ENCODE measurements at regions not wholly inside any gene's neighbourhood (a gene's known extent, or its start where the extent isn't known, plus 50 kb on each side); places are given as distances from the start of the nearest gene placed in this dataset.

DNA sequence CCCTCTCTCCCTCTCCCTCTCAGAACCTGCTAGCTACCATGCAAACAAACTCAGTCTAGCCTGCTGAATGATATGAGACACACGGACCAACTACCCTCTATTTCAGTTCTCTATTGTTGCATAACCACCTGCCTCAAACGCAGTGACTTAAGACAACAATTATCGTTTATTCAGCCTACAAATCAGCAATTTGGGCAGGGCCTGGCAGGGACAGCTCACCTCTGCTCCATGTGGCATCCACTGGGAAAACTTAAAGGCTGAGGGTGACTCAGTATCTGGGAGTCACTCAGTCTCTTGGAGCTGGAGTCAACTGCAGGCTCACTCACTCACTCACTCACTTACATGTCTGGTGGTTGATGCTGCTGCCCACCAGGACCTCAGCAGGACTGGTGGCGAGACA lies 121.3 kb downstream of the SEC16B start:
- no peak for DNase-seq

DNA sequence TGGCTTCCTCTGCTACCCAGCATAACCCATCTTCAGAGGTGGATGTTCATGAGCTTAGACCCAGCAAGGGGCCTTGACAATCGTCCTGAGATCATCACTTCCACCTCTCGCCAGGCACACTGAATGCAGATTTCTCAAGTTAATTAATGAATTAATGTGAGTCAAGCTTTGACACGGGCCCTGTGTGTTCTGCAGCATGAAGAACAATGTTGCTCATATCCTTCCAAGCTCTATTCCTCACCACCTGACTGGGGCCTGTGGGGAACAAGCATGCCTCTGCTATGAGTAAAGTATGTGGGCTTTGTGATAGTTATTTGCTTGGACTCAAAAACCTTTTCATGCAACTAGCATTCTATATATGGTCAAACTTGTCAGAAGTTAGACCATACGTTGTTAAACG lies 122.0 kb downstream of the SEC16B start:
- no peak for DNase-seq

DNA sequence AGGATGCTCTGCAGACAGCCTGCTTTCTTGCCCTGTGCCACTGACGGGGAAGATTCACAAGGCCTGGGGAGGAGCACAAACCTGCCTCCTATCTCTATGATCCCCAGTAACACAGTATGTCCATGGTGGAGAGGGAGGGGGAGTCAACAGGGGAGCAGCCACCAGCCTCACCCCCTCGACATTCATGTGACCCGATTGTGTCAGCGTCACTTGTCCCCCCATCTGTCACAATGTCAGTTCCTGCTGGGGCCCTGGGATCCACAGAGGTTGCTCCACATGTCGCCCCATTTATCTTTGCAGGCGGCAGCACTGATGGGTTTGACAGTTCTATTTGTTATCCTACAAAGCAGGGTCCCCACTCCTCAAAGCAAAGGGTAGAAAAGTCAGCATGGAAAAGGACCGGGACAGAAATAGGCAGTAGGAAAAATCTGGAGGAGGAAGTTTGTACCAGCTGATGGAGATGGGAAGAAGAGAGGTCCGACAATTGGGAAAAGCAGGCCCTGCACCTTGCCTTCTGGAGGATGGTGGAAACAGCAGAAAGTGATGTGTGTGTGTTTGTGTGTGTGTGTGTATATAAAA lies 130.9 kb downstream of the SEC16B start:
- no peak for DNase-seq

DNA sequence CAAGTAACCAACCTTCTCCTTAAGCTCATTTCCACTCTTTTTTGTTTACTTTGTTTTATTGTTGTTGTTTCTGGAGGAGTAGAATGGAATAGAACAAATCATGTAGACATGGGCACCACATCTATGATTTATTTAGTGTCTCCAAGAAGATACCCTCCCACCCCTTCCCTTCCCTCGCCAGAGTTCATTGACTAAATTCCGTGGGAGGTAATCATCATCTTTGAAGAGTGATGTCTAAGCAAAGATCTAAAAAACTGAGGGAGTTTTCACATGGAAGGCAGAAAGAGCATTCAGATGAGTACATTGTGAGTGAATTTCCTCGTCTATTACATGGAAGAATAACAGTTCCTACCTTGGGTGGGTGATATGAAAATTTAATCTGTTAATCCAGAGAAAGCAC lies 136.2 kb downstream of the SEC16B start:
- DNase-seq, result no peak

DNA sequence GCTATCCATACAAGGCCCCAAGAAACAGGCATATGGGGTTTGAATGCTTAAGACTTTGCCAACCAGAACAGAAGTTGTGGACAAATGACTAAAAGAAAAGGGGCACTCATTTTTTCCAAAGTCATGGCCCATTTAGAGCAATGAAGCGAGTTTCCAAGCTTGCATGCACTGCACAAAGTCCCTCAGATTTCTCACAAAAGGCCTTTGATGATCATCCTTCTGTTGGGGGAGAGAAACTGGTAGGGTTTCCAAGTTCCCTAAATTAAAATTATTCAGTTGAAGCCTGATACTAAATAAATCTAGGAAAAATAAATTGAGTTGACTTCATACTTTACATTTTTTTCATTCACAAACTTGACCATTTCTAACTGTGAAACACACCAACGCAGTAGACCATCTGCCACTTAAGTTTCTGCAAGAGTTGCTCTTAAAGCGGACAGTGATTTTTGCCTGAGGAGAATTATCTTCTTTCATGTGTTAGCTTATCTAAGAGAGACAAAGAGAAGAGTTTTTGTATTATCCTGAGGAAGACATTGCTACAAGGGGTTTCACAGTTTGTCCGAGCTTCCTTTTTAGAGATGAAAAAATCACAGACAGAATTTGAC lies 139.2 kb downstream of the SEC16B start:
- DNase-seq, result peak in 3 of 56 donors; percentile 9 to 22 (median 12)

DNA sequence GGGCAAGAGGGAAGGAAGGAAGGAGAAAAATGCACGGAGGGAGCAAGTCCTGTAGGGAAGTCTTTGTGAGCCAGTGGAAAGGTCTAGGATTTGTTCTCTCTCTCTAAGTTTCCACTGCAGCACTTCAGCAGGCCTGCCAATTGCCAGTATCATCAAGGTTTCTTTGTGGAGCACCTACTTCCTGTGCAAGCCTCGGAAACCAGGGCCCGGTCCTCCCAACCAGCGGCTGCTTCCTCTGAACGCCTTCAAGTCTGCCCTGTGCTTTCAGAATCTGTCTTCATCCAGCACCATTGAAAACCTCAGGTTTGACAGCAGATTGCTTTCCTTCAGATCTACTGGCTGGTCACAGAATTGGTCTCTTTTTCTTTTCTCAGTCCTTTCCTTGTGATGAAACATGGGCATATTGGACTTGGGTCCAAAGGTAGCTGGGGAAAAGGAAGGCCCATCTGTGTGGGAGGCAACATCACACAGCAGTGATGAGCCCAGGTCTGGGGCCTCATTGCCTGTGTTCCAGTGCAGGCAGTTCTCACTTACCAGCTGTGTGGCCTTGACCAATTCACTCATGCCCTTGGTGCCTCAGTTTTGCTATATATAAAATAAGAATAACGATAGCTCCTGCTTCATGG lies 144.5 kb downstream of the SEC16B start:
- DNase-seq, result no peak

DNA sequence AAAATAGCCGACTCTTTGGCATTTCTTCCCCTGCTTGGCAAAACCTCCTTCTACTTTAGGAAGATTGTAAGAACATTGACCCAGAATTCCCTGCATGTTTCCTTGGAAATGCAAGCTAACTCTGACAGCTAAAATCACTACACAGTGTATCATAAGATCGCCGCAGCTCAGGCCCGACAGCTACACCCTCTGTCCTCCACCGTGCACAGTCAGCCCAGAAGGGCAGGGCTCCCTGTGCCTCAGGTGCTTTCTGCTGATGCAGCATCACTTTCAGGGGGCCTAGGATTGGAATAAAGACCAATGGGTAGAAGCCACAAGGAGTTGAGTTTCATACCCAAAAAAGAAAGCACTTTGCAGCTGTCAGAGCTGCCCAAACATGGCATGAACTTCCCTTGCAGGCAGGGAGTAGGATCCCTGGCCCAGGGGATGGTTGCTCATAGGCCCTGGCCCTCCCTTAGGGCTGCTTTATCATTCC lies 145.3 kb downstream of the SEC16B start:
- peak in 2 of 56 donors; percentile 7 to 13 for DNase-seq

DNA sequence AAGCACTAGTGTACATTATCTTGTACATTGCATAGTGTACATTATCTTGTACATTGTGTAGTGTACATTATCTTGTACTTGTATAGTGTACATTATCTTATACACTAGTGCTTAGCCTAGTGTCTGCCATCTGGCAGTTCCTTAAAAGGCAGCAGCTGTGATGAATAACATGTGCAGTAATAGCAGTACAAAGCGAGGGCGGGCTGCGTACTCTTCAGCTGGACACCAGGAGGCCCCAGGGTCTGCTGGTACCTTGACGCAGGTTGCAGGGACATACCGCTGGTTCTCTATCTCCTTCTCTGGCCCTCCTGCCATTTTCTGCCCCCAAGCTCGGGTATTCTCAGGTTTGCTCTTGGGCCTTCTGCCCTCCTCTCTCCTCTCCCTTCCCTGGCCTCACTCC lies 149.6 kb downstream of the SEC16B start:
- peak in 1 of 56 donors; percentile 7 for DNase-seq

DNA sequence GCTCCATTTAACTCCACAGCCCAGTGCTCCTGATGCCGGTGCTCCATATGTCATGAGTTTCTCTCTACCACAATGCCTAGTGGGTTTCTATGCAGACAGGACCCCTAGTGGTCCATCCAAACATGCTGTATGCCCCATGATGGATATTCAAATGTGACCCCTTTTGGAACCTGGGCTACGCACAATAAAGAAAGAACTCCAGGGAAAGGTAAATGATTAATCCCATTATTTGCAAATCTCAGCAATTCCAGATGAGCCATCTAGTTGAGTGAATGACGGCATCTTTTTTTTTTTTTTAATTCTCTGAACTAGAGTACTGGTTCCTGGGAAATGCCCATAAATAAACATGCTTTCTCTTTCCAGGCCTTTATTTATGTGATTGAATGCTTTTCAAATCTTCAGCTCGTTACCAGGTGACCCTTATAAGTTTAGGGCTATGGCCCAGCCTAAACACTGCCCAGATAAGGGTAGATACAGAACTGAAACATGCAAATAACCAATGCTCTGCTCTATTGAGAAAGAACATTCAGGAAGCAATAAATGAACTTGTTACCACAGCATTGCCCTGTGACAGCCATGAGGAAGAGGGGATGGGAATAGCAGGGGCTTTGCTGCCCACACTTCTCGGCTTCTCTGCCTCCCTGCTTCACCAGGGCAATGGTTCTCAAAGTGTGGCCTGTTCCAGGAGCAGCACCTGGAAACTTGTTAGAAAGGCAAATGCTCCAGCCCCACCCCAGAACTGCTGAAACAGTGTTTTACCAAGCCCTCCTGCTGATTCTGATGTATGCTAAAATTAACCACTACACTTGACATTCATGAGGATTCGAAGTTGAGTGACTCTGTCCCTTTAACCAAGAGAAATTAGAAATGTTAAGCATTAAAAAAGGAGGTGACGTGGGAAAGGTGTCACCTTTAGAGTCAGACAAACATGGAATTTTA lies 151.7 kb downstream of the SEC16B start:
- no peak for DNase-seq

DNA sequence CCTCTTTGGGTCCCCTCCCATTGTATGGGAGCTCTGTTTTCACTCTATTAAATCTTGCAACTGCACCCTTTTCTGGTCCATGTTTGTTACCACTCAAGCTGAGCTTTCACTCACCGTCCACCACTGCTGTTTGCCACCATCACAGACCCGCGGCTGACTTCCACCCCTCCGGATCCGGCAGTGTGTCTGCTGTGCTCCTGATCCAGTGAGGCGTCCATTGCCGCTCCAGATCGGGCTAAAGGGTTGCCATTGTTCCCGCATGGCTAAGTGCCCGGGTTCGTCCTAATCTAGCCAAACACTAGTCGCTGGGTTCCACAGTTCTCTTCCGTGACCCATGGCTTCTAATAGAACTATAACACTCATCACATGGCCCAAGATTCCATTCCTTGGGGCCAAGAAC lies 157.2 kb downstream of the SEC16B start:
- DNase-seq, result no peak

DNA sequence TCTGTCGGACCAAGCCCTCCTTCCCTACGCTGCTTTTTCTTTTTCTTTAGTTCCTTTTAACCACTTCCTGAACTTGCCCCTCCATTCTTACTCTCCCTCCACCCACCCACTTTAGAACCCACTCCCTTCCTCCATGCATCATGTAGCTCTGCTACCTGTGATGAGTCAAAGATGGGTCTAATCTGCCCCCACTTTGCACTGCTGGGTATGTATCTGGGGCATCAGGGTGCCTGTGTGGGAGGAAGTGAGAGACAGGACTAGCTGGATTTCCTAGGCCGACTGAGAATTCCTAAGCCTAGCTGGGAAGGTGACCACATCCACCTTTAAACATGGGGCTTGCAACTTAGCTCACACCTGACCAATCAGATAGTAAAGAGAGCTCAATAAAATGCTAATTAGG lies 157.7 kb downstream of the SEC16B start:
- DNase-seq, result no peak

DNA sequence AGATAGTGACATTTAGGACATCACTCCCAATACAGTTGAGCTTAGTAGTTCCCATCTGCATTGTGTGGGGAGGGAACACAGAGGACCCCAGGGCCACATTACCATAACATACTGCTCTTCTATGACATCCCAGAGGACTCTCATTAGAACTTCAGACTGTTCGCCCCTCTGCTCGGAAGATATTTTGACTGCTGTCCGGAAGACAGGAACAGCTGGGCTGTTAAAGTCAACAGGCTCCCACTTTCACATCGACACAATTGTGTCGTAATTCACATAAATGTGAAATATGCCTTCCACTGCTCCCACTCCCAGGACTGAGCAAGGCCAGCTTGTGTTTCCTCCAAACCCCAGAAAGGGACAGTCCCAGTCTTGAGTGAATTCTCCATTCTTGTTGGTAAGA lies 158.4 kb downstream of the SEC16B start:
- no peak for DNase-seq

DNA sequence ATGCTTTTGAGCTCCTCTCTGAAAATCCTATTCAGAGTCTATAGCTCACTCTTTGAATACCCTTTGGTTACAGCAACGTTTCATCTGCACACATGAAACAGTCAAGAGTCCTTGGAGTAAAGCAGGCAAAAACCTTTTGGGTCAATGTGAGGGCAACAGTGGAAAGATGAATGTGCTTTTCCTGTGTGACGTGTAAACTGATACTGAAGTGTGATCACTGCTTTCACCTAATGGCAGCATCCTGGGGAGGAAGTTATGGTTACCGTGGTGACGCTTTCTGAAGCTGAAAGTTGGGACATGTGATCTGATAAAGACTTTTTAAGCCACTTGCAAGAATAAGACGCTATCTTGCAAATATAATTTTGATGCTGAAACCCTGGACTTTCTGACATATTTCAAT lies 160.0 kb downstream of the SEC16B start:
- DNase-seq, result no peak

DNA sequence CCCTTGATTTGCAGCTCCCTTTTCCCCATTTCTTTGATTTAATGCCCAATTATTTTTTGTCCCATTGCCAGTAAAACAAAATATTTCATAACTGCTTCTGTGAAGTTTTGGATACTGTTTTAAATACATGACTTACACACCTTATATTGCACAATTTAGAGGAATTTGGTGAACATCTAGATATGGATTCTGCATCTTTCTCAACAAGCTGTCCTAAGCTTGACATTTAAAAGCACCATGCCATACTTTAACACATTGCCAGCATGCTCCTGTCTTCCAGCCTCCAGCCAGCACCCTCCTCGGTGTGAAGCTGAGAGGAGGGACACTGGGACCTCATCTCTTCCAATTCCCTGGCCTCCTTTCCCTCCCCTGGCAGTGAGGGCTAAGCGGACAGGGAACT lies 167.6 kb downstream of the SEC16B start:
- no peak for DNase-seq

DNA sequence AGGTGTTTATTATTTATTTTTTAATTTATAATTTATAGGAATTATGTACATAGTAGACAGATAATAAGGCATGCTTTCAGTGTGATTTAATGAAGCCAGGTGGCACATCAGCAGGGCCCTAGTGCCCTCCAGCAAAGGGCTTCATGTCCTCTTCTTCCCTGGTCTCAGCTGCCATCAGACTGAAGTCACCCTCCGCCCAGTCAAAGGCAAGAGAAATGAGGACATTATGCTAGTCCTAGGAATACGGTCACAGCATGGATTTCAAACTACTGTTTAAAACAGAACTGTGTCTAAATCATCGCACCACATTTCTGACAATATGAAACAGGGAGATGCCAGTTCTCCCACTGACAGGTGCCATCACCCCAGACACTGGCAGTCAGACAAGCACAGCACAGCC lies 168.1 kb downstream of the SEC16B start:
- no peak for DNase-seq

DNA sequence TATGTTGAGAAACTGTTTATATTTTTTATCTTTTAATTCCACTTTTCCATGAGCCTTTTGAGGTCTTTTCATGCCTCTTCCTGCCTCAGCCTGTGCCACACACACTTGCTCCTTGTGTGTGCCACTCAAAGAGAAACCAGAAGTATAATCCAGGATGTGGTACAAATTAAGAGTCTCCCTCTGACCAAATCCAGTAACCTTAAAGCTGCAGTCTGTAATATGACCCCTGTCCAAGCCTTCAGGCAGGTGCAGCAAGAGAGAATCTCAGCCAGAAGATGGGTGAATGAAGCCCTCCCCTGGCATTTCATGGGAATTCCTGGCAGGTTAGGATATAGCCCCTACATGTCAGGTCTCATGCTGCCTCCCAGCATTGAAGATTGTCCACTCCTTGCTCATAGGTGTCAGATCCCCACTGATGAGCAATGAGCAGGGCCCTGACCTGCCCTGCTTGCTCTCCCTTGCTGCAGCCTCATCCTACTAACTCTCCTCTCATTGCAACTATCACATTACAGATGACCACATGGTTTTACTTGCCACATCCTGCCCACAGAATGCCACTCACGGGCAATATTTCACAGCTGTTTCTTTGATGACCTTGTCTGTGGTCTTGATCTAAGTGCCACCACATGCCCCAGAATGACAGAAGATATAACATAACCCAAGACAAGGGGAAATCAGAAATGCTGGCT lies 169.3 kb downstream of the SEC16B start:
- no peak for DNase-seq

DNA sequence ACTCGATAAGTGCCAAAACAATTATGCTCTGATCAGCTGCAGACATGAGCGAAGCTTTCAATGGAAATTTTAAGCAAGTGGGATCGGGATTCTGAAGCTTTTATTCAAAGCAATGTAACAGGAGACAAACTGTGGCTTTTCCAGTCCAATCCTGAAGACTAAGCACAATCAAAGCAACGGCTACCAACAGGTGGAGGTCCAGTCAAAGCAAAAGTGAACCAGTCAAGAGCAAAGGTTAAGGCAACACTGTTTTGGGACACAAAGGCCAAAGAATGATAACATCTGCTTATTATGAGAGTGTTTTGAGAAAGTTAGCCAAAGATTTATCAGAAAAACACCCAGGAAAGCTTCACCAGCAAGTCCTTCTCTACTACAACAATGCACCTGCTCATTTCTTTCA lies 170.1 kb downstream of the SEC16B start:
- no peak for DNase-seq

DNA sequence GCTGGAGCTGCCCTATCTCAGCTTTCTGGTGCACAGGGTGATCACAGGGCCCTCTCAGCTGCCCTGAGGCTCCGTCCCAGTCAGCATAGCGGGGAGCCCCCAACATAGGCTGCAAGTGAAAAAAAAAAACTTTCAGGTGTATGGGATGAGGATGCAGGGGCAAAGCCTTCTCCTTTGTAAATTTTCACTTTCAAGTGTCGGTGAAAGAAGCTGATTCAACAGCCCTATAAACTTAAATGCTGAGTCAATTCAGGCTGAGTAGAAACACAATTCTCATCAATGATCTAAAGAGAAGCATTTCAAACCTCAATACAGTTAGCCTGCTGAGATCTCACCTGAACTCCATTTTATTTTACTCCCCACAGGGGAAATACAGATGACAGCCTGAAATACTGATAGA lies 171.2 kb downstream of the SEC16B start:
- DNase-seq, result no peak

DNA sequence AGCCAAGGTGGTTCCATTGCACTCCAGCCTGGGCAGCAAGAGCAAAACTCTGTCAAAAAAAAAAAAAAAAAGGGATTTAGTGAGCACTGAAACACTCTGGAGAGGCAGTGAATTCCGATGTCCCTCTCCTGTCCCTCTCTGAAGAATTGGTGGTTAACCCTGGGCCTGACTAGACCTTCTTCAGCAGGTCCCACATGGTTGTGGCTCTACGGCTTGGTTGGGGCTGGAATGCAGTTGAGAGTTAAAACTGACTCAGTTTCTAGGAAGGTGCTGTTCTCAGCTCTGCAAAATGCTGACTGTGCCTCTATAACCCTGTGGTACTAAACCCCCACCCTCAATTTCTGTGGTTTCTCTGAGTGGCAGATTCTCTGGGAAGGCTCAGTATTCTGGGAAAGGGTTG lies 173.3 kb downstream of the SEC16B start:
- DNase-seq, result no peak

DNA sequence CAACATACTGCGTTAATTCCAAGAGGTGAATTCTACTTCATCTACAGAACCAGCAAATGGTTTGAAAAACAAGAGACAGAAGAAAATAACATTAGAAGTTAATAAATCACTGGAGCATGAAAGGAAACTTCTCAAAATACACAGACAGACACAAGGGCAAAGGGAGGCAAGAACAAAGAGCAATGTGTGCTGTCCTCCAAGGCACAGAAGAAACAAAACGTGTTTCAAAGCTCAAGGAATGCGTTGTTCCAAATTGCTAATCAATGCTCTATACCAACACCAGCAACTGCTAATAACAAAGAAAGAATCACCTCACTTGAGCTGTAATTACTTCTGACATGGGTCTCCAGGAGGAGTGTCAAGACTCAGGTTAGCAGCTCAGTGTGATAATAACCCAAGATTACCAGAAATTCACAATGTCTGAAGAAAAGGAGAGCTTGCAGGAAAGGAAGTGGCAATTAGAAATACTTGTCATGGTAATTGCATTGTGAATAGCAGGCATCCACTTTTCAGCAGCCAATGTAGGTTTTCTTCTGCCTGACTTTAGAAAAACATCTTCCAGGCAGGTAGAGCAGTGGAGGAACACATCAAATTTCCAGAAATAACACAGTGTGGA lies 175.4 kb downstream of the SEC16B start:
- DNase-seq, result no peak

DNA sequence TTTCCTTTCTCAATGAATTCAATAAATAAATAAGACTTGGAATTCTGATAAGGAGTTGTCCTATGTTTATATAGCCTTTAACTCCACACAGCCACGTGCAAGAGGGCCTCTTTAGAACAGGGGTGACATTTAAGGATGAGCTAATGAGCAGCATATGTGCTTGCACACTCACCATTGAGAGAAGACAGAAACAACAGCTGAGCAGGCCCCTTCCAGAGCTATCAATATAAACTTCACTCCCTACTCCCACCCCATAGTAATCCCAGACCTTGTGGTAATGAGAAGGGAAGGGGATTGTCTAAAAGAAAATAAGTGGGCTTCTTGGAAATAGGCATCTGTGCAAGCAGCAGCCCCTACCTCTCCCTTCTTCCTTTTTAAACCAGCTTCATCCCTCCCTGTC lies 176.0 kb downstream of the SEC16B start:
- no peak for DNase-seq

Data from amygdala (tissue), 56 donors.